ENCODE measurements at regions not wholly inside any gene's neighbourhood (a gene's known extent, or its start where the extent isn't known, plus 50 kb on each side); places are given as distances from the start of the nearest gene placed in this dataset.

GRCh38 chr10:10482613-10483012 is 535.1 kb upstream of the CELF2 start:
- no peak for DNase-seq (ENCODE audit: low read depth)

GRCh38 chr10:10489076-10489475 is 528.6 kb upstream of the CELF2 start:
- DNase-seq (ENCODE audit: low read depth): no peak

GRCh38 chr10:10489805-10490571 is 527.7 kb upstream of the CELF2 start:
- no peak for DNase-seq (ENCODE audit: low read depth)

GRCh38 chr10:10490581-10490980 is 527.1 kb upstream of the CELF2 start:
- no peak for DNase-seq (ENCODE audit: low read depth)

- no peak for DNase-seq (ENCODE audit: low read depth)
These were observed 525.3 kb upstream of the CELF2 start for GRCh38 chr10:10492420-10492819.

GRCh38 chr10:10493833-10494232 is 523.8 kb upstream of the CELF2 start:
- no peak for DNase-seq (ENCODE audit: low read depth)

GRCh38 chr10:10497245-10497644 is 520.4 kb upstream of the CELF2 start:
- no peak for DNase-seq (ENCODE audit: low read depth)

- DNase-seq (ENCODE audit: low read depth): peak; percentile 18
These were observed 518.9 kb upstream of the CELF2 start for GRCh38 chr10:10498781-10499180.

GRCh38 chr10:10499839-10500238 is 517.8 kb upstream of the CELF2 start:
- peak; percentile 23 for DNase-seq (ENCODE audit: low read depth)

GRCh38 chr10:10500937-10501336 is 516.7 kb upstream of the CELF2 start:
- DNase-seq (ENCODE audit: low read depth): peak; percentile 17

- DNase-seq (ENCODE audit: low read depth): no peak
These were observed 513.9 kb upstream of the CELF2 start for GRCh38 chr10:10503772-10504171.

GRCh38 chr10:10508211-10508610 is 509.5 kb upstream of the CELF2 start:
- no peak for DNase-seq (ENCODE audit: low read depth)

- DNase-seq (ENCODE audit: low read depth): no peak
These were observed 507.5 kb upstream of the CELF2 start for GRCh38 chr10:10510179-10510578.

- no peak for DNase-seq (ENCODE audit: low read depth)
These were observed 504.6 kb upstream of the CELF2 start for GRCh38 chr10:10513067-10513466.

- DNase-seq (ENCODE audit: low read depth): no peak
These were observed 503.8 kb upstream of the CELF2 start for GRCh38 chr10:10513898-10514297.

GRCh38 chr10:10514797-10515196 is 502.9 kb upstream of the CELF2 start:
- no peak for DNase-seq (ENCODE audit: low read depth)

GRCh38 chr10:10515479-10516204 is 502.0 kb upstream of the CELF2 start:
- no peak for DNase-seq (ENCODE audit: low read depth)

GRCh38 chr10:10516346-10517130 is 501.1 kb upstream of the CELF2 start:
- no peak for DNase-seq (ENCODE audit: low read depth)

GRCh38 chr10:10517866-10518265 is 499.8 kb upstream of the CELF2 start:
- no peak for DNase-seq (ENCODE audit: low read depth)

- DNase-seq (ENCODE audit: low read depth): no peak
These were observed 498.0 kb upstream of the CELF2 start for GRCh38 chr10:10519674-10520073.

GRCh38 chr10:10520491-10521385 is 496.9 kb upstream of the CELF2 start:
- DNase-seq (ENCODE audit: low read depth): no peak

GRCh38 chr10:10526846-10527245 is 490.8 kb upstream of the CELF2 start:
- DNase-seq (ENCODE audit: low read depth): no peak

All from fibroblast of the conjunctiva (primary cell).